RKO (cell line): ENCODE measurements at regions not wholly inside any gene's neighbourhood (a gene's known extent, or its start where the extent isn't known, plus 50 kb on each side); places are given as distances from the start of the nearest gene placed in this dataset.
"Not testable (repeated sequence)": the region's sequence is repeated elsewhere in the genome, so short reads cannot be mapped to it uniquely, and the experiment has no call there.

Experiments
- DNase-seq: peaks from one replicate; pipeline ENCODE4 v3.0.0-alpha.2; 2016; ENCODE audit warnings: low spot score

DNA sequence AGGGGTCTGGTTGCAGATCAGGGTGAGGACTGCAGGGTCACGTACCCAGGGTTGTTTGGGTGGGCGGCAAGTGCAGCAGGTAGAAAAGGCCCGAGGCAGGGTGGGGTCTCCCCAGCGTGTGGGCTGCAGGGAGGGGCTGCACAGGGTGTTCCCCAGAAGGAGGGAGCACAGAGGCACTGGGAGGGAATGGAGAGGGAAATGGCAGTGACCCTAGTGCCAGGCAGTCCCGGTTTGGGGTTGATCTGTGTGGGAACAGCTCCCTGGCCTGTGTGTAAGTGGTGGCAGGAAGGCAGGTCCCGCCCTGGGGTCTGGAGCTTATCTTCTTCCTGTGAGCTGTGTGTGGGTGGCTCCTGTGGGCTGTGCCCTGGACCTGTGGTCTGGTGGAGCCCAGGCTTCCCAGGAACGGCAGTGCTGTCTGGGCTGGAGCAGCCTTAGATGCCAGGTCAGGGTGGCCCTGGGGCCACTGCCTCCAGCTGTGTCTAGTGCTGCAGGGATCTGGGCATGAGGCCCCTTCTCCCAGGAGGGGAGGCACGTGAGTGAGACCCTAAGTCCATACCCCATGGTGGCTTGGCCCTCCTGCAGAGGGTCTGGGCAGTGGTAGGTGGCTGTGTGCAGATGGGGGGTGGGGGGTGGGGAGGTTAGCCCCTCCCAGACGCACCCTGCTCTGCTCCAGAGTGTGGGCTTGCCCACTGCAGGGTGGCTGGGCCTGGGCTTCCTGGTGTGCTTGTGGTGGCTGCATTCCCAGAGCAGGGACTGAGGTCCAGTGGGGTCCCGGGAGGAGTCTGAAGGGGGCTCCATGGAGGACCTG is 363.5 kb downstream of the TMEM121 start:
- no peak for DNase-seq

DNA sequence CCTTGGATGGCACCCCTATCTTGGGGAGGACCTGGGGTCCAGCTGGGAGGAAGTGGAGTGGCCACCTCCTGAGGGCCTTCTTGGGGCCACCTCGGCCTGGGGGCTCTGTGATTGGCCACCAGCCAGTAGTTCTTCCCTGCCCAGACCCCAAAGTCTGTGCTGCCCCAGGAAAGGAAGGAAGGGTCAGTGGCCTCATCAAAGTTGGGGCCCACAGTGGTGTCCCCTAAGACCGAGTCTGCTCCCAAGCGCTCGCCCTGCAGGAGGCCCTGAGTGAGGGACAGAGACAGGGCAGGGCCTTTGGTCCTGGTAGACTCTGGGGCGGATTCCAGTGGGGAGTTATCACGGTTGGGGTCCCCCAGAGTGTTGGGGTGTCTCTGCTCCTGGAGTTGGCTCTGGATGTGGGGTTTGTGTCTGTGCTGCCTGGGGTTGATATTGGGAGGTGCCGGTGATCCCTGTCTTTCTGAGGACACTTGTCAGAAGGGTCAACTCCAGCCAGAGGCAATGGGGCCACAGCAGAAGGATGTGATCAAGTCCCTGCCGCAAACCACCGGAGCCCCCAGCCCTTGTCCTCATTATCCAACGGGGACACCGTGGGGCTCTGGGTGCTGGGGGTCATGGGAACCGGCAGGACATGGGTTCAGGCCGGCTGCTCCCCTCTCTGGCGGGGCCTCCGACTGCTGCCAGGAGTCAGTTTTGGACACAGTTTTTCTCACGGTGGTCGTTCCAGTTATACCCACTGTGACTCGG is 364.3 kb downstream of the TMEM121 start:
- DNase-seq: no peak

DNA sequence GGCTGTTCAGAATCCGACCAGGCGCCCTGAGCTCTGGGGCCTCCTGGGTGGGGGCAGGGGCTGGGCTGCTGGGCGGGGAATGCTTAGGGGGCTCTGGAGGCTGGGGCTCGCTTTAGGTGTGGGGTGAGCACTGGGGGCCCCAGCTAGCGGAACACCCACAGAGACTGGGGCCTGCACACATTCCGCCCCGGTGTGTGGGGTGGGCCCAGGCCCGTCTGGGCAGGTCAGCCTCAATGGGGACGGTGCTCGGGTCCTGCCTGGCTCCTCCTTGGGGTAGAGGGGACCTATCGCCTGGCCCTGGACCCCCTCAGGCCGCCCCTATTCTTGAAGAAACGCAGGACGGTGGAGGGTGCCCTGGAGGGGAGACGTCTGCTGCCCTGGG is 364.8 kb downstream of the TMEM121 start:
- DNase-seq: no peak

DNA sequence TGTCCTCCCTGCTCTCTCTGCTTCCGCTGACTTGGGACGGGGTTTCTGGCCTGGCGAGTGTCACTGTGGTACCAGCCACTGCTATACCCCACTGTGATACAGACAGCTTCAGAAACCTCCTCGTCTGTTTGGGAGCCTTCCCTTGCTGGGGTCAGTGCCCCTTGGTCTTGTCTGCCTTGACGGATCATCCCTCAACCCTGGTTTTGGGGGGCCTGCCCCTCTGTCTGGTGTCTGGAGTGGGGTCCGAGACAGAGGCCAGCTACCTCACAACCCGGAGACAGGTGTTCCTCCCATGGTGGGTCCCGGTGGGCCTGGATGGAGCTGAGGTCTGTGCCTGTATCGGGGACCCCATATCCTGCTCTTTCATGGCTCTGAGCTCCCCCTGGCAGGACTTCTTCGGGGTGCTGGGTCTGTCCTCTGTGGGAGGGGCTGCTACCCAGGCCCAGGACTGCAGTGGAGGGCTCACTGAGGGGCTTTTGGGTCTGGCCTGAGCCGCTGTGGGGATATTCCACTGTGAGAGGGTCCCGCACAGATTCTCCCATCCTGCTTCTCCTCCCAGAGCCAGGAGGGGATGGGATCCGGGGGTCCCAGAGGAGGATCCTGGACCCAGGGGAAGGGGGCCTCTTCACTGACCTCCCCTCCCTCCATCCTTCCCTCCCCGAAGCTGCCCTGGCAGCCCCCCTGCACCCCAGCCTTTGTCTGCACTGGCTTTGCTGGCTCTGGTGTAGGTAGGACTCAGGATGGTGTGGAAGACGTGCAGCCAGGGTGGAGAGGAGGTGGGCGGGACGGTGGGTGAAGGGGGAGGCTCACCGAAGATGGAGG is 365.5 kb downstream of the TMEM121 start:
- no peak for DNase-seq

DNA sequence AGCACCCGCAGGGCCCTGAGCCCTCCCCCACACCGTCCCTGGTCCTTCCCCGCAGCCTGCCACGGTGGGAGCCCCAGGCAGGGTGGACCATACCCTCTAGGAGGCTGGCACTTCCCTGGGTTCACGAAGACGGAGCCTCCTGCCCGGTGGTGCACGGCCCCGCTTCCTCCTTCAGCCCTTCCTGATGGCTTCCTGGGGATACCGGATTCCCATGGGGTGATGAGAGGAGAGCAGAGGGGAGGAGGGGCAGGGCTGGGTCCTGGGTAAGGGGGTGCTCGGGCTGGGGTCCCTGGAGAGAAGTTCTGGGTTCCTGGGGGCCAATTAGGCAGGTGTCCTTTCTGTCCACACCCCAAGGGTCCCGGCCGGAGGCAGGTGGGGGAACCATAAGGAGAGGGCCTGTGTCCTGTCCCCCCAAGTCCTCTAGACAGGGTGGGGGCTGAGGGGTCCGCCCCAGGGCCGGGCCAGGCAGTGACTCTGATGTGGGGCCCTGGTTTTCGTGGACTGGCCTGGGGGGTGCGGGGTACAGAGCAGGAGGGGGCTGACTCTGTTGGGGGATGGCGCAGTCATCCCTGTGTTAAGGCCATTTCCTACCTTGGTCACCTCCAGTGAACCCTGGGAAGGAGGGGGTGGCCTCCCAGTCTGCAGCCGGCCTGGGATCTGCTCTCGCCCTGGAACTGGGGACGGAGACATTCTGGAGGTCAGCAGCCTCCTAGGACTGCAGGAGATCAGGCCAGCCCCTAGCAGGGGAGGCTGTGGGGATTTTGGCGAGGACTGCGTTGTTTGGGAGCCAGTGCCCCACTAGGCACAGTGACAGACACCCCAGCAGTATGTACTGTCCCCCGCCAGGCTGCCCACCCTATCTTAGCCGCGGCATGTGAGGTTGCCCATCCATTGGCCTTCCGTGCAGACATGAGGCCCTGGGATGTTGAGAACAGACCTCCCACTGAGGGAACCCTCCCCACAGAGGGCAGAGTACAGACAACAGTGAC is 366.4 kb downstream of the TMEM121 start:
- not testable (repeated sequence) for DNase-seq

DNA sequence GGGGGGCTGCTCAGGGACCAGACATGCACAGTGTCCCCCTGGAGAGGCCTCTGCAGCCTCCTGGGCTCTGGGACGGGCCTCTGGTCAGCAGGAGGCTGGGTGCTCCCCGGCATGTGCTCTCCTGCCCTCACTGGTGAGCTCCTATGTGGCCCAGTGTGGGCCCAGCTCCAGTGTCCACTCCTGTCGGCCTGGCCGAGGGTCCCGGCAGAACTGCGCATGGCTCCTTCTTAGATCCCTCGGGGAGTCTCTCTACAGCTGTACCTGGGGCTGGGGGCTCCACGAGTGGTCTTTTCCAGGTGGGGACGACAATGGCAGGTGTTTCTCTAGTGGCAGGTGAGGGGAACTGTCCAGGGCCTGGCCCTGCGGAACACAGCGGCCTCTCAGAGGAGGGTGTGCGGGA is 367.3 kb downstream of the TMEM121 start:
- DNase-seq: not testable (repeated sequence)

- DNase-seq: no peak
Measured at GRCh38 chr14:105894125-105894977, 368.0 kb downstream of the TMEM121 start.

- DNase-seq: no peak
Measured at GRCh38 chr14:105894978-105895881, 368.8 kb downstream of the TMEM121 start.

GRCh38 chr14:105896206-105896605 is 369.8 kb downstream of the TMEM121 start:
- DNase-seq: not testable (repeated sequence)

DNA sequence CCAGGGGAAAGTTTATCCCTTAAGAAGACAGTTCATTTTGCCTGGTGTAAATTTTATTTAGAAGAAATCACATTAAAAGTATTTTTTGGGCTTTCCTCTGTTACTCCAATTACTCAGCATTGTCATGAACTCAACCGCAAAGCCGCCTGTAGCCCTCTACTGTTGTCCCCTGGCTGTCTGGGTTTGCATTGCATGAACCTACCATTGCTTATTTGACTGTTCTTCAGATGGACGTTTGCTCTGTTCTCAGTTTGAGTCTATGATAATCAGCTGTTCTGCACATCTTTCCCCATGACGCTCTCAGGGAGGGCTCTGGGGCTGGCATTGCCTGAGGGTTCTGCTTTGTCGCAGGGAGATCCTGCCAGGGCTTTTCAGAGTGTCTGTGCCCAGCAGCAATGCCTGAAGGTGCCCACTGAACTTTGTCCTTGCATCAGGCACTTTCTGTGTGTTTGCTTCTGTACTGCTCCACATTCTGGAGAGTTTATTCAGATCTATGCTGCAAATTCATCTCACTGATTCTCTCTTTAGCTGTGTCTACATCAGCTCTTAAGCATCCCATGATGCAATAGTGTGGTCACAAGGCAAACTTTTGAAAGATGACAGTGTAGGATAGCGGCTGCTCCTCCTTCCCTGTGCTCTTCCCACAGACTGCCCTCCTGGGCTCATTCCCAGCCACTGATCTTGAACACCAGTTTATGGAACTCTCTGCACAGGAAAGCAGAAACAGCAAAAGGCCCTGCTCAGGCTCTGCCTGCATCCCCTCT is 370.8 kb downstream of the TMEM121 start:
- not testable (repeated sequence) for DNase-seq

- DNase-seq: no peak
Measured at GRCh38 chr14:105897725-105898113, 371.3 kb downstream of the TMEM121 start.

GRCh38 chr14:105898482-105899010 is 372.2 kb downstream of the TMEM121 start:
- no peak for DNase-seq

GRCh38 chr14:105899071-105899641 is 372.8 kb downstream of the TMEM121 start:
- DNase-seq: no peak

DNA sequence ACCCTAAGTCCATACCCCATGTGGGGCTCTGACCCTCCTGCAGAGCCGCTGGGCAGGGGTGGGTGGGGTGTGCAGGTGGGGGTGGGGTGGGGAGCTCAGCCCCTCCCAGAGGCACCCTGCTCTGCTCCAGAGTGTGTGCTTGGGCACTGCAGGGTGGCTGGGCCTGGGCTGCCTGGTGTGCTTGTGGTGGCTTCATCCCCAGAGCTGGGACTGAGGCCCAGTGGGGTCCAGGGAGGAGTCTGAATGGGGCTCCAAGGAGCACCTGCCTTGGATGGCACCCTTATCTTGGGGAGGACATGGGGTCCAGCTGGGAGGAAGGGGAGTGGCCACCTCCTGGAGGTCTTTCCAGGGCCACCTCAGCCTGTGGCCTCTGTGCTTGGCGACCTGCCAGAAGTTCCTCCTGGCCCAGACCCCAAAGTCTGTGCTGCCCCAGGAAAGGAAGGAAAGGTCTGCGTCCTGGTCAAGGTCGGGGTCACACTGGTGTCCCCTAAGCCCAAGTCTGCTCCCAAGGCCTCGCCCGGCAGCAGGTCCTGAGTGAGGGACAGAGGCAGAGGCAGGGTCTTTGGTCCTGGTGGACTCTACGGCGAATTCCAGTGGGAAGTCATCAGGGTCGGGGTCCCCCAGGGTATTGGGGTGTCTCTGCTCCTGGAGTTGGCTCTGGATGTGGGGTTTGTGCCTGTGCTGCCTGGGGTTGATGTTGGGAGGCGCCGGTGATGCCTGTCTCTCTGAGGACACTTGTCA is 373.4 kb downstream of the TMEM121 start:
- no peak for DNase-seq

DNA sequence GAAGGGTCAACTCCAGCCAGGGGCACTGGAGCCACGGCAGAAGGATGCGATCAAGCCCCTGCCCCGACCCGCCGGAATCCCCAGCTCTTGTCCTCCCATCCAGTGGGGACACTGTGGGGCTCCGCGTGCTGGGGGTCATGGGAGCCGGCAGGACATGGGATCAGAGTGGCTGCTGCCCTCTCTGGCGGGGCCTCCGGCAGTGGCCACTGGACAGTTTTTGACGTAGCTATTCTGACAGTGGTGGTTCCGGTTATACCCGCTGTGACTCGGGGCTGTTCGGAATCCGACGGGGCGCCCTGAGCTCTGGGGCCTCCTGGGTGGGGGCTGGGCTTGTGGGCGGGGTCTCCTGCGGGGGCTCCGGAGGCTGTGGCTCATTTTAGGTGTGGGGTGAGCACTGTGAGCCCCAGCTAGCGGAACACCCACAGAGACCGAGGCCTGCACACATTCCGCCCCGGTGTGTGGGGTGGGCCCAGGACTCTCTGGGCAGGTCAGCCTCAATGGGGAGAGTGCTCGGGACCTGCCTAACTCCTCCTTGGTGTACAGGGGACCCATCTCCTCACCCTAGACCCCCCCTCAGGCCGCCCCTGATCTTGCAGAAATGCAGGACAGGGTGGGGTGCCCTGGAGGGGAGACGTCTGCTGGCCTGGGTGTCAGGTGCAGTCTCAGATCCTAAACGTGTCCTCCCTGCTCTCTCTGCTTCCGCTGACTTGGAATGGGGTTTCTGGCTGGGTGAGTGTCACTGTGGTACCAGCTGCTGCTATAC is 374.2 kb downstream of the TMEM121 start:
- DNase-seq: no peak

DNA sequence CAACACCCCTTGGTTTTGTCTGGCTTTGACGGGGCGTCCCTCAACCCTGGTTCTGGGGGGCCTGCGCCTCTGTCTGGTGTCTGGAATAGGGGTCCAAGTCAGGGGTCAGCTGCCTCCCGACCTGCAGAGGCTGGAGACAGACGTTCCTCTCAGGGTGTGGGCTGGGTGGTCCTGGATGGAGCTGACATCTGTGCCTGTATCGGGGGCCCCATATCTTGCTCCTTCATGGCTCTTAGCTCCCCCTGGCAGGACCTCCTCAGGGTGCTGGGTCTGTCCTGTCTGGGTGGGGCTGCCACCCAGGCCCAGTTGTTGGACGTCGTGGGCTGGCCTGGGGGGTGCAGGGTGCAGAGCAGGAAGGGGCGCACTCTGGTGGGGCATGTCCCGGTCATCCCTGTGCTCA is 374.8 kb downstream of the TMEM121 start:
- DNase-seq: no peak
